ENCODE measurements at regions not wholly inside any gene's neighbourhood (a gene's known extent, or its start where the extent isn't known, plus 50 kb on each side); places are given as distances from the start of the nearest gene placed in this dataset.

DNA sequence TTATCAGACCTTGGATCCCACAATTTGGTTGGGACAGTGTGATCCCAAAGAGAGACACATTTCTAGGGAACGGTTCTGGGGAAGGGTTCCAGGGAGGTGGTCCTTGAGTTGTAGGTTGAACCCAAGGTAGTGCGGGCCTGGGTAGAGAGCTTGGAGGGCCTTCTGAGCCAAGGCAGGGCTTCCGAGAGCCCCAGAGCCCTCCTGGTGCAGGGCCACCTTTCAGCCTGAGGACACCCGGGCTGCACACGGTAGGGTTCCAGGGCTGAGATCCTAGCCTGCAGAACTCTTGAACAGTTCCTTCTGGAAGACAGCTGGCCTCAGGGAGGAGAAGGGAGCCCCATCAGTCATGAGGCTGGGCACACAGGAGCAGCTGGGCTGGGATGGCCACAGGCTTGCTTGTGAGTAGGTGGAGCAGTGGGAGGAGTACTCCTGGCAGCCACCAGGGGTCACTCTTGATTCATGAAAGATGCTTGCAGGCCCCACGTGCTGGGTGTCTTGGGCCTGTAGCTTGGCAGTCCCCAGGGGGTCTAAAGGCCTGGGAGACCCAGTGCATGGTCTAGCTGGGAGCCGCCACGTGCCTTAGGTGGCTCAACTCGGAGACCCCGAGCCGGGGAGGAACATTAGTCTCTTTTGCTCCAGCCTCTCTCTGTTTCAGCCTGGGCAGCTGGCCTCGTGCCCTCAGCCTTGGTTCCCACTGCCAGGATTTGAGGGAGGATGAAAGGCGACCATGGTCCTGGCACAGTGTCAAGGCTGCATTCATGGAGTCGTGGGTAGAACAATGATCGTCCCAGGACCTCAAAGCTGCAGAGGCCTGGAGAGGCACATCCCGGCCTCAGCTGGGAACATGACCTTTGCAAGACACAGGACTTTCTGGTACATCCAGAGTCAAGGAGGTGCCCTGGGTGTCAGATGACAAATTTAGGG is 381.6 kb downstream of the TYW1 start:
- no peaks in the 10 kb centered on the region for H3K36me3 ChIP-seq (ENCODE audit: low read depth, low read length)
- POLR2A ChIA-PET (ENCODE audit: unreplicated experiment), result no interaction called here
- H3K9me2 ChIP-seq (replicated peaks; ENCODE audit: low read length), result no peaks in the 10 kb centered on the region
- no peak overlapping the region for H3K4me2 ChIP-seq (ENCODE audit: low read length)
- CTCF ChIA-PET, result interaction anchor here (0.5 to 0.6 kb wide), 2 partner anchors 68 to 108 kb away, joined by 3 read pairs; no protein-coding TSS in a partner anchor
- no peaks in the 10 kb centered on the region for H4K20me1 ChIP-seq (ENCODE audit: low read length)
- H3K4me3 ChIP-seq (ENCODE audit: low read length), result no peak overlapping the region
- no TSS peak for BruUV-seq (replicated peaks)
- peak; percentile 69 for DNase-seq
- peak; percentile 98 for ATAC-seq
- no peaks in the 10 kb centered on the region for H3K79me2 ChIP-seq (ENCODE audit: low read length)
- no peak overlapping the region for H3K27ac ChIP-seq (ENCODE audit: low read length)
- no peak overlapping the region for H2AFZ ChIP-seq (ENCODE audit: low read length)
- TF ChIP-seq EZH2 (IDR thresholded peaks at IDR 0.05; ENCODE audit: low read length, unreplicated experiment) (no peak), EZH2phosphoT487 (IDR thresholded peaks at IDR 0.05; ENCODE audit: borderline replicate concordance, low read length) (no peak)
- TF ChIP-seq, protein P1, sequence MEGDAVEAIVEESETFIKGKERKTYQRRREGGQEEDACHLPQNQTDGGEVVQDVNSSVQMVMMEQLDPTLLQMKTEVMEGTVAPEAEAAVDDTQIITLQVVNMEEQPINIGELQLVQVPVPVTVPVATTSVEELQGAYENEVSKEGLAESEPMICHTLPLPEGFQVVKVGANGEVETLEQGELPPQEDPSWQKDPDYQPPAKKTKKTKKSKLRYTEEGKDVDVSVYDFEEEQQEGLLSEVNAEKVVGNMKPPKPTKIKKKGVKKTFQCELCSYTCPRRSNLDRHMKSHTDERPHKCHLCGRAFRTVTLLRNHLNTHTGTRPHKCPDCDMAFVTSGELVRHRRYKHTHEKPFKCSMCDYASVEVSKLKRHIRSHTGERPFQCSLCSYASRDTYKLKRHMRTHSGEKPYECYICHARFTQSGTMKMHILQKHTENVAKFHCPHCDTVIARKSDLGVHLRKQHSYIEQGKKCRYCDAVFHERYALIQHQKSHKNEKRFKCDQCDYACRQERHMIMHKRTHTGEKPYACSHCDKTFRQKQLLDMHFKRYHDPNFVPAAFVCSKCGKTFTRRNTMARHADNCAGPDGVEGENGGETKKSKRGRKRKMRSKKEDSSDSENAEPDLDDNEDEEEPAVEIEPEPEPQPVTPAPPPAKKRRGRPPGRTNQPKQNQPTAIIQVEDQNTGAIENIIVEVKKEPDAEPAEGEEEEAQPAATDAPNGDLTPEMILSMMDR (conservative IDR thresholded peaks at IDR 0.05; ENCODE audit: low read depth, low read length), result peak; percentile 80
- H3K9ac ChIP-seq (ENCODE audit: low read length), result no peak overlapping the region
- no peaks in the 10 kb centered on the region for H3K4me1 ChIP-seq (ENCODE audit: insufficient read depth, low read length)
- no peaks in the 10 kb centered on the region for H3K9me3 ChIP-seq (ENCODE audit: low read length)
- intact Hi-C loops (cut with micrococcal nuclease), result no loop called here
- H3F3A ChIP-seq (ENCODE audit: low read length, unreplicated experiment), result no peaks in the 10 kb centered on the region
- H3K27me3 ChIP-seq (ENCODE audit: low read length), result no peaks in the 10 kb centered on the region

DNA sequence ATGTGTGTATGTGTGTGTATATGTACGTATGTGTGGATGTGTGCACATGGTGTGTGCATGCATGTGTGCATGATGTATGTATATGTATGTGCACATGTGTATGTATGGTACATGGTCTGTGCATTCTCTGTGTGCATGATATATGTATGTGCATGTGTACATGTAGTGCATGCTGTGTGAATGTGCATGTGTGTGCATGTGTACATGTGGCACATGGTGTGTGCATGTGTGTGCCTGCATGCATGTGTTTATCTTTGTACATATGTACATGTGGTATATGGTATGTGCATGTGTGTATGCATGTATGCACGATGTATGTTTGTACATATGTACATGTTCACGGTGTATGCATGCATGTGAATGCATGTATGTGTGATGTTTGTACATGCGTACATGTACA is 383.7 kb downstream of the TYW1 start:
- H2AFZ ChIP-seq (ENCODE audit: low read length), result no peak overlapping the region

More for the DNA sequence above, 383.7 kb downstream of the TYW1 start:
- intact Hi-C loops (cut with micrococcal nuclease), result no loop called here
- ATAC-seq, result no peak
- Histone ChIP-seq H3K4me3 (ENCODE audit: low read length) (no peak overlapping the region), H3K27me3 (ENCODE audit: low read length) (no peaks in the 10 kb centered on the region), H3K4me1 (ENCODE audit: insufficient read depth, low read length) (no peaks in the 10 kb centered on the region), H3K9ac (ENCODE audit: low read length) (no peak overlapping the region), H3K9me3 (ENCODE audit: low read length) (no peaks in the 10 kb centered on the region), H3K79me2 (ENCODE audit: low read length) (no peaks in the 10 kb centered on the region), H4K20me1 (ENCODE audit: low read length) (no peaks in the 10 kb centered on the region), H3K36me3 (ENCODE audit: low read depth, low read length) (no peaks in the 10 kb centered on the region), H3K4me2 (ENCODE audit: low read length) (no peak overlapping the region), H3F3A (ENCODE audit: low read length, unreplicated experiment) (no peaks in the 10 kb centered on the region), H3K27ac (ENCODE audit: low read length) (no peak overlapping the region), H3K9me2 (replicated peaks; ENCODE audit: low read length) (no peaks in the 10 kb centered on the region)
- DNase-seq, result no peak
- POLR2A ChIA-PET (ENCODE audit: unreplicated experiment), result no interaction called here
- CTCF ChIA-PET, result no interaction called here
- no TSS peak for BruUV-seq (replicated peaks)
- TF ChIP-seq, protein P1 (conservative IDR thresholded peaks at IDR 0.05; ENCODE audit: low read depth, low read length), result no peak
- TF ChIP-seq EZH2phosphoT487 (IDR thresholded peaks at IDR 0.05; ENCODE audit: borderline replicate concordance, low read length) (no peak), EZH2 (IDR thresholded peaks at IDR 0.05; ENCODE audit: low read length, unreplicated experiment) (no peak)
